Activated naive CD4-positive, alpha-beta T cell treated with anti-CD3 and anti-CD28 coated beads, Interleukin-2, amount 10 ng/mL, durations not matched to agents 7 days and 5 days (primary cell): ENCODE measurements at regions not wholly inside any gene's neighbourhood (a gene's known extent, or its start where the extent isn't known, plus 50 kb on each side); places are given as distances from the start of the nearest gene placed in this dataset.
"Not testable (repeated sequence)": the region's sequence is repeated elsewhere in the genome, so short reads cannot be mapped to it uniquely, and the experiment has no call there.

Experiments used
- CTCF ChIA-PET: fragments of 350-600 bp; sonication (Branson Sonifier 250); formaldehyde crosslinking; loops from one replicate; lab custom pipeline; 2021; ENCODE audit warnings: antibody characterized with exemption; lab: Charles Lee
- DNase-seq: peaks from one replicate; pipeline ENCODE4 v3.0.0-alpha.2; 2020
- H3K27ac Mint-ChIP-seq: one replicate; pipeline ENCODE4 v1.8.0; 2021; ENCODE audit warnings: mild to moderate bottlenecking, moderate library complexity, mixed read lengths
- H3K27me3 Mint-ChIP-seq: one replicate; pipeline ENCODE4 v1.8.0; 2021; ENCODE audit warnings: mild to moderate bottlenecking, mixed read lengths
- H3K36me3 Mint-ChIP-seq: one replicate; pipeline ENCODE4 v1.8.0; 2021; ENCODE audit warnings: mixed read lengths
- H3K4me1 Mint-ChIP-seq: one replicate; pipeline ENCODE4 v1.8.0; 2021; ENCODE audit warnings: mixed read lengths
- H3K4me3 Mint-ChIP-seq: one replicate; pipeline ENCODE4 v1.8.0; 2021; ENCODE audit warnings: mild to moderate bottlenecking, moderate library complexity, mixed read lengths
- H3K9me3 Mint-ChIP-seq: one replicate; pipeline ENCODE4 v1.8.0; 2021; ENCODE audit warnings: mixed read lengths

GRCh38 chr12:95358111-95359083, 115.6 kb upstream of the METAP2 start:
- Mint-ChIP-seq H3K9me3 (no peaks in the 10 kb centered on the region), H3K27me3 (no peaks in the 10 kb centered on the region), H3K27ac (no peak overlapping the region), H3K4me3 (no peak overlapping the region), H3K36me3 (no peaks in the 10 kb centered on the region), H3K4me1 (peaks cover 4% of the 10 kb centered on the region)
- DNase-seq: no peak
- CTCF ChIA-PET: interaction anchor here (0.7 kb wide), 1 partner anchor 1107 kb away, joined by 3 read pairs; no protein-coding TSS in a partner anchor

- no peak overlapping the region for H3K4me3 Mint-ChIP-seq
Measured at GRCh38 chr12:95365912-95366311, 108.0 kb upstream of the METAP2 start.

GRCh38 chr12:95368931-95369330, 105.0 kb upstream of the METAP2 start:
- Mint-ChIP-seq H3K4me1 (no peaks in the 10 kb centered on the region), H3K4me3 (no peak overlapping the region), H3K36me3 (no peaks in the 10 kb centered on the region), H3K27ac (no peak overlapping the region), H3K27me3 (peaks cover 7% of the 10 kb centered on the region), H3K9me3 (no peaks in the 10 kb centered on the region)
- no peak for DNase-seq
- CTCF ChIA-PET: no interaction called here

More at GRCh38 chr12:95365912-95366311, 108.0 kb upstream of the METAP2 start:
- Mint-ChIP-seq H3K27me3 (peaks cover 3% of the 10 kb centered on the region), H3K4me1 (no peaks in the 10 kb centered on the region), H3K36me3 (no peaks in the 10 kb centered on the region), H3K9me3 (no peaks in the 10 kb centered on the region), H3K27ac (no peak overlapping the region)
- CTCF ChIA-PET: no interaction called here
- no peak for DNase-seq

GRCh38 chr12:95371571-95371970, 102.4 kb upstream of the METAP2 start:
- CTCF ChIA-PET: no interaction called here
- H3K4me3 Mint-ChIP-seq: no peak overlapping the region

GRCh38 chr12:95379481-95379880, 94.5 kb upstream of the METAP2 start:
- H3K4me3 Mint-ChIP-seq, H3K27ac Mint-ChIP-seq, H3K27me3 Mint-ChIP-seq, CTCF ChIA-PET, DNase-seq, H3K36me3 Mint-ChIP-seq, H3K9me3 Mint-ChIP-seq, H3K4me1 Mint-ChIP-seq: not testable (repeated sequence)

More at GRCh38 chr12:95371571-95371970, 102.4 kb upstream of the METAP2 start:
- Mint-ChIP-seq H3K4me1 (no peaks in the 10 kb centered on the region), H3K9me3 (no peaks in the 10 kb centered on the region), H3K36me3 (no peaks in the 10 kb centered on the region), H3K27me3 (peaks cover 6% of the 10 kb centered on the region), H3K27ac (no peak overlapping the region)
- no peak for DNase-seq

- CTCF ChIA-PET, H3K9me3 Mint-ChIP-seq, DNase-seq, H3K4me1 Mint-ChIP-seq, H3K36me3 Mint-ChIP-seq, H3K4me3 Mint-ChIP-seq, H3K27me3 Mint-ChIP-seq, H3K27ac Mint-ChIP-seq: not testable (repeated sequence)
Measured at GRCh38 chr12:95380334-95380733, 93.6 kb upstream of the METAP2 start.

GRCh38 chr12:95380997-95381786, 92.8 kb upstream of the METAP2 start:
- Mint-ChIP-seq H3K27me3 (peaks cover 3% of the 10 kb centered on the region), H3K4me1 (no peaks in the 10 kb centered on the region), H3K27ac (no peak overlapping the region), H3K36me3 (no peaks in the 10 kb centered on the region), H3K4me3 (no peak overlapping the region), H3K9me3 (no peaks in the 10 kb centered on the region)
- CTCF ChIA-PET: no interaction called here
- no peak for DNase-seq

- DNase-seq, H3K27ac Mint-ChIP-seq, H3K4me1 Mint-ChIP-seq, H3K9me3 Mint-ChIP-seq, H3K27me3 Mint-ChIP-seq, CTCF ChIA-PET, H3K36me3 Mint-ChIP-seq, H3K4me3 Mint-ChIP-seq: not testable (repeated sequence)
Measured at GRCh38 chr12:95383920-95384319, 90.0 kb upstream of the METAP2 start.

GRCh38 chr12:95384785-95385184, 89.2 kb upstream of the METAP2 start:
- Mint-ChIP-seq H3K9me3 (no peaks in the 10 kb centered on the region), H3K27ac (no peak overlapping the region), H3K27me3 (peaks cover 3% of the 10 kb centered on the region), H3K4me3 (no peak overlapping the region), H3K36me3 (no peaks in the 10 kb centered on the region), H3K4me1 (no peaks in the 10 kb centered on the region)
- CTCF ChIA-PET: no interaction called here
- no peak for DNase-seq

- DNase-seq: no peak
- Mint-ChIP-seq H3K36me3 (no peaks in the 10 kb centered on the region), H3K27me3 (peaks cover 2% of the 10 kb centered on the region), H3K4me1 (no peaks in the 10 kb centered on the region), H3K27ac (no peak overlapping the region), H3K9me3 (no peaks in the 10 kb centered on the region), H3K4me3 (no peak overlapping the region)
- CTCF ChIA-PET: no interaction called here
Measured at GRCh38 chr12:95385246-95386035, 88.5 kb upstream of the METAP2 start.

GRCh38 chr12:95386051-95386450, 87.9 kb upstream of the METAP2 start:
- Mint-ChIP-seq H3K9me3 (no peaks in the 10 kb centered on the region), H3K4me3 (no peak overlapping the region), H3K27me3 (no peaks in the 10 kb centered on the region), H3K4me1 (no peaks in the 10 kb centered on the region), H3K36me3 (no peaks in the 10 kb centered on the region), H3K27ac (no peak overlapping the region)
- no peak for DNase-seq
- CTCF ChIA-PET: no interaction called here

GRCh38 chr12:95388260-95388659, 85.7 kb upstream of the METAP2 start:
- DNase-seq, CTCF ChIA-PET, H3K27ac Mint-ChIP-seq, H3K36me3 Mint-ChIP-seq, H3K9me3 Mint-ChIP-seq, H3K27me3 Mint-ChIP-seq, H3K4me1 Mint-ChIP-seq, H3K4me3 Mint-ChIP-seq: not testable (repeated sequence)

- Mint-ChIP-seq H3K4me1 (no peaks in the 10 kb centered on the region), H3K36me3 (peaks cover 2% of the 10 kb centered on the region), H3K27me3 (no peaks in the 10 kb centered on the region), H3K4me3 (no peak overlapping the region), H3K9me3 (peaks cover 9% of the 10 kb centered on the region), H3K27ac (no peak overlapping the region)
- DNase-seq: no peak
- CTCF ChIA-PET: no interaction called here
Measured at GRCh38 chr12:95390192-95390591, 83.8 kb upstream of the METAP2 start.

- Mint-ChIP-seq H3K9me3 (peaks cover 9% of the 10 kb centered on the region), H3K4me1 (no peaks in the 10 kb centered on the region), H3K27me3 (peaks cover 2% of the 10 kb centered on the region), H3K27ac (no peak overlapping the region), H3K4me3 (no peak overlapping the region), H3K36me3 (peaks cover 2% of the 10 kb centered on the region)
- DNase-seq: no peak
- CTCF ChIA-PET: no interaction called here
Measured at GRCh38 chr12:95390932-95391331, 83.0 kb upstream of the METAP2 start.
